ENCODE measurements at regions not wholly inside any gene's neighbourhood (a gene's known extent, or its start where the extent isn't known, plus 50 kb on each side); places are given as distances from the start of the nearest gene placed in this dataset.
A peak's percentile ranks its signal among the peaks of the same experiment; 100 is the strongest.

GRCh38 chr5:33143405-33144123 lies 297.2 kb upstream of the TARS1 start:
- no peak for DNase-seq

- DNase-seq, result no peak
Observed at GRCh38 chr5:33146881-33147280, 293.9 kb upstream of the TARS1 start.

DNA sequence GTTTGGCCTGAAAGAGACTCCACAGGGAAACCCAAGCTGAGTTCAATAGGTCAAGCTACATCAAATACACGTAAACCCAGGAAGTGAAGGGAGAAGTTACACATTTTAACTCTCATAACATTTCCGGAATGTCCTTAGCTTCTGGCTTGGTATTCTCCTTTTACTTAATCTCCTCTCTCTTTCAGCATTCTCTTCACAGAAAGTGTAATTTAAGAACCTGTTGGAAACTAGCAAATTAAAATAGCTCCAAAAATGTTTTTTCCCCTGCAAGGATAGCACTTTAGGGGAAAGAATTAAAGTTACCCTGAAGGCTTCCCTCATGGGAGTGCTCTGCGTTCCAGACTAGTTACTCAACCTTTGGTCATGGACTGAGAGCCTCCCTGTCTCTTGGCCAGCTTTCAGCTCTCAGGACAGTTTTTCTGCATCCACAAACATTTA lies 292.7 kb upstream of the TARS1 start:
- no peak for DNase-seq

DNA sequence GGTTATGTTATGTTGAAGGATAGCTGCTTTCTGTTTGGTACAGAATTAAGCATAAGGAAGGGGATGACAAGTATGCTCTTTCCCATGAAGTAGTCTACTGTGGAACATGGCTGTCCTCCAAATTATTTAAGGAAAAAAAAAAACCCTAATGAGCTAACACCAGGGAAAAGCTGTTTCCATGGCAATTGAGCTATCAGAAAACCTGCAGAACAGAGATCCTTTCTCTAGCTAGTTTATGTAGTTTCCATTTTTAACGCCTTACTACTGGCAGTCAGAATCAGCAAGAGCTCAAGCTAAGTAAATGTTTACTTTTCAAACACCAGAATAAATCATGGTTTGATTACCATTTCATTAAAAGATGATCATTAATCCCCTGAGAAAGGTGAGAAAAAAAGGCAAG lies 287.4 kb upstream of the TARS1 start:
- DNase-seq, result peak in 3 of 58 donors; percentile 6 to 29 (median 8)

GRCh38 chr5:33153831-33154230 lies 286.9 kb upstream of the TARS1 start:
- DNase-seq, result no peak

DNA sequence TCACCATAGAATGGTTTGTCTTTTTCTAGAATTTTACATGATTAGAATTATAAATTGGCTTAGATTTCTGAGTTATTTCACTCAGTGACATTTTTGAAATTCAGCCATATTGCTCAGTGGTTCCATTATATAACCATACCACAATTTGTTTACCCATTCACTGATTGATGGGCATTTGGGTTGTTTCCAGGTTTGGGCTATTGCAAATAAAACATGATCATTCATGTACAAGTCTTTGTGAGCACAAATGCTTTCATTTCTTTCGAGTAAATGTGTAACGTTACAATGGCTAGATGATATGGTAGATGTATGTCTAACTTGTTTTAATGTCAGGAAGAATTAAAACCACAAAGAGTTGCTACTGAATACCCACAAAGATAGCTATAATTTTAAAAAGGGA lies 279.9 kb upstream of the TARS1 start:
- no peak for DNase-seq

GRCh38 chr5:33161421-33161820 lies 279.3 kb upstream of the TARS1 start:
- no peak for DNase-seq

- no peak for DNase-seq
Observed at GRCh38 chr5:33162057-33162456, 278.7 kb upstream of the TARS1 start.

DNA sequence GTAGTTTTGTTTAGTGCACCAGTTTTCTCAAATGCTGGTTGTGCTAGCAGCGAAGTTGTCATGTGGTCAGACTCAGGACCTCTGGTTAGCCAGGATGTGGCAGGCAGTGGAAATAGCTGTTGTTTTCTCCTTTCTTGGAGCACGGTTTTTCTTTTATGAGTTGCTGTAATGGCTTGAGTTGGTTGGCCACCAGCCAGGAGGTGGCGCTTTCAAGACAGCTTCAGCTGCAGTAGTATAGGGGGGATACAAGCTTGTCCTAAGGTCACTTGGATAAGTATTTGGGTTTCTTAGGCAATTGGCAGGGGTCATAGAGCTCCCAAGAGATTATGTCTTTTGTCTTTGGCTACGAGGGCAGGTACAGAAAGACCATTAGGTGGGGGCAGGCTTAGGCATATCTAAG lies 274.2 kb upstream of the TARS1 start:
- DNase-seq, result no peak

GRCh38 chr5:33166948-33167347 lies 273.8 kb upstream of the TARS1 start:
- DNase-seq, result no peak

DNA sequence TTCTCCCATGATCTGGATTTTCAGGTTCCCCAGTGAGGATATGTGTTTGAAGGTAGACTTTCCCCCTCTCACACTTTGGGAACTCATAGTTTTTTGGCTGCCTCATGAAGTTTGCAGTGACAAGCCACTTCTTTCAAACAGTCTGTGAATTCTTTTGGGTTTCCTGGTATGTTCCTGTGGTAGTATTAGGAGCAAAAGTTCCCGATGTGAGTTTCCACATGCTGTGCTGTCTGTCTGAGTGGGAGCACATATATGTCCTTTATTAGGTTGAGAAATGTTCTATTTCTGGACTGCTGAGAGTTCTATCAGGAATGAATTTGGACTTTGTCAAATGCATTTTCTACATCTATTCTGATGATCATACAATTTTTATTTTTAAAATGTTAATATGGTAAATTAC lies 273.2 kb upstream of the TARS1 start:
- no peak for DNase-seq

GRCh38 chr5:33170411-33170810 lies 270.4 kb upstream of the TARS1 start:
- no peak for DNase-seq

DNA sequence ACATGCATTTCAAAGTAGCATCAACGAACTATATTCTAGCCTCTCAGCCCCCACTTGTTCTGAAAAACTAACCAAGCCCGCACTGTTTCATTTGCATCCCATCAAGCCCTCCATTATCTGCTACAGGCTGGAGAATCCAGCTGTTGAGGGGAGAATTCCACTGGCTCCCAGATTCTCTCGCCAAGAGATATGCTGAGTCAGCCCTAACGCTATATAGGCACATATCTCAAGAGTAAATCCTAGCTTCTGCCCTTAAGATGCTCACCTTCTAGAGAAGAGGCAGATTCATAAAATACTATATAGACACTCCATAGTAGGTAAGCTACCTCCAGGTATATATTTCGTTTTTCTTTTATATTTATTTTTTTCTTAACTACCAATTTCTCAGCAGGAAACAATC lies 266.4 kb upstream of the TARS1 start:
- no peak for DNase-seq

DNA sequence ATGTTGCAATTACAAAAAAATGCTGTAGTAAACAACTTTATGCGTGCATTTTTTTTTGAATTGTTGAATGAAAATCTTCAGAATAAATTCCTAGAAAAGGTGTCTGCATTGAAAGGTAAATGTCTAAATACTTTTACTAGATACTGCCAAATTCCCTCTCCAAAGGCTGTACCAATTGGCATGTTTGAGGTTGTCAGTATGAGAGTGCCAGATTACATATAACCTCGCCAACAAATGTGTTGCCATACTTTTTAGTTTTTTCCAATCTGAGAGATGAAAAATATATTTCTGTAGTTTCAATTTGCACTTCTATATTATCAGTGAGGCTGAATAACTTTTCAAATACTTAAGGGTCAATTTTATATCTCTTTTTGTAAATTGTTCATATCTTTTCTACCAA lies 261.5 kb upstream of the TARS1 start:
- no peak for DNase-seq

DNA sequence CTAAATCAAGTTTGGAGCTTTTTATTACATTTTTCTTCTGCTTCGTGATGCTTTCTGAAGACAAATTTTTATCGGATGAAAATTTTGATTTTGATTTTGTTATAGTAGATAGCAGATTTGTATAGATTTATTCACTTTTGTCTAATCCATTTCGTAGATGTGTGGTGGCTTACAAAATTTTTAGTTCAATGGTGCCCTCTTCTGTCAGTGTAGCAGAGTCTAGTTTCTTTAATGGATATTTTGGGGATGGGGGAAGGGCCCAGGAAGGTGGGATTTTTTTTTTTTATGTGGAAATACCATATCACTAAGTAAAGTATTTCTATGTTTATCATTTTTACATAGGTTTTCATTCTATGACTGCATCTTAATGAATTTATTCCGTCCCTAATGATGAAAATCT lies 259.9 kb upstream of the TARS1 start:
- DNase-seq, result no peak

- no peak for DNase-seq
Observed at GRCh38 chr5:33182986-33183385, 257.8 kb upstream of the TARS1 start.

- no peak for DNase-seq
Observed at GRCh38 chr5:33184367-33184766, 256.4 kb upstream of the TARS1 start.

GRCh38 chr5:33188089-33188488 lies 252.7 kb upstream of the TARS1 start:
- no peak for DNase-seq

- DNase-seq, result no peak
Observed at GRCh38 chr5:33194914-33195313, 245.9 kb upstream of the TARS1 start.

GRCh38 chr5:33195431-33196165 lies 245.2 kb upstream of the TARS1 start:
- DNase-seq, result no peak

- DNase-seq, result no peak
Observed at GRCh38 chr5:33198836-33199235, 241.9 kb upstream of the TARS1 start.

DNA sequence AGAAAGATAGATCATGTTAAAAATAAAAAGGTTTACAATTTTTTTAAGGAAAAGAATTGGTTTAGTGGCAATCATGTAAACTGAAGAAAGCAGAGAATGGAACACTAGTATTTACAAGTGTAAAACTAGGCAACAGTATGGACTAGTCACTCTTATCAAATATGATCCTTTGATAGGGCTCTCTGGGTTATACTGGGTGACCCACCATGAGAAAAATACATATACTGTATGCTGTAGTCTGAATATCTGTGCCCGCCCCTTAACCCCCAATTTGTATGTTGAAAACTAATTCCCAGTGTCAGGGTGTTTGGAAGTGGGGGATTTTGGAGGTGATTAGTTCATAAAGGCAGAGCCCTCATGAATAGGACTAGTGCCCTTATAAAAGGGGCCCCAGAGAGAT lies 236.8 kb upstream of the TARS1 start:
- no peak for DNase-seq

DNA sequence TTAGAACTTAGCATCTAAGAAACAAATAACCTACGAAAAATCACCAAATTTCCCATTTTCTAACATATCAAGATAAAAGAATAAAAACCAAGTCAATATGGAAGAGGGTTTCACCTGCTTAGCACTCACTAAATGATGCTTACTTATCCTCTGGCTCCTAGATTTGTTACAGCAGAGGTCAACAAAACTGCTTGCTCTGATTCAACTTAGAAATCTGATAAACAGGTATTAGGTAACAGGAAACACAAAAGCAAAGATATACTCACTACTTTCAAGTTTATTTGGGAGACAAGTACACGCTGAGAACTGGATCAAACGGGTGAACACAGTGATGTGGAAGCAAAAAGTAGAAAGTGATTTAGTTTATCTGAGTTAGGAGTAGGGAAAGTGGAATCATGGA lies 235.7 kb upstream of the TARS1 start:
- no peak for DNase-seq
